ENCODE measurements at regions not wholly inside any gene's neighbourhood (a gene's known extent, or its start where the extent isn't known, plus 50 kb on each side); places are given as distances from the start of the nearest gene placed in this dataset.
A peak's percentile ranks its signal among the peaks of the same experiment; 100 is the strongest.

DNA sequence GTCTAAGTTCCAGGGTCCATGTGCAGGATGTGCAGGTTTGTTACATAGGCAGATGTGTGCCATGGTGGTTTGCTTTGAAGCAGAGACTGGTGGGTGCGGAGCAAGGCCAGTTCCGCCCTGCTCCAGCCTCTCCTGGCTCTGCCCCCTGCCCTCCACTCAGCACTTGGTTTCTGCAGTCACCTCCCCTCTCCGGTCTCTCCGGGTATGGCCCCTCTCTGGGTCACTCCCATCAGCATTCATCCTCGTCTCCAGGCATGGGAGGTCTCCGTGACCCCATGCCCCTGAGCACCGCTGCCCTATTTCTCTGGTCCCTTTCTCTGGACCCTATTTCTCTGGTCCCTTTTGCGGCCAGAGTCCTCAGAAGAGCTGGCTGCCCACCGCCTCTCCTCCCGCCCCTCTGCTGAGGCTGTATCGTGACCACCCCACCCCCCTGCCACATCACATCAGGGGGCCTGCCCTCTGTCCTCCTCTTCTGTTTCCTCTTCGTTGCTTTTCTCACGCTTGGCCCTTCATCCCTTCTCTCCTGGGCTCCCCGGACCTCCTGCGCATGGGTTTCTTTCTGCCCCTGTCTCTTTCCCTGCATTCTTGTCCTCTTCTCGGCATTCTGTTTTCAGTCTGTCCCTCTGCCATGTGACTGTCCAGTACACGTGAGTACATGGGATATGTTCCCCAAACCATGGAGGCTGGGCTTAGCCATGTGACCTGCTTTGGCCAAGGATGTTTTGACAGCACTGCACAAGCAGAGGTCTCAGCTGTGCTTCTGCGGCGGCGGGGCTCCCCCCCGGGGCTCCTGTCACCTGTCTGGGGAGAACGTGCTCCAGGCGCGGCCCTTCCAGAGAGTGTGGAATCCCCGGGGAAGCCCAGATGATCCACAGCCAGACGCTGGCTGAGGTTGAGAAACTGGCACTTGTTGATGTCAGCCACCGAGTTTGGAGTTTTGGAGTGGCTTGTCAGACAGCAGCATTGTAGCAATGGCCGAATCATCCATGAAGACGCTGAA lies 54.4 kb upstream of the C1orf174 start:
- DNase-seq (ENCODE audit: low spot score) = no peak
- intact Hi-C loops (cut with DNase I) = no loop called here

DNA sequence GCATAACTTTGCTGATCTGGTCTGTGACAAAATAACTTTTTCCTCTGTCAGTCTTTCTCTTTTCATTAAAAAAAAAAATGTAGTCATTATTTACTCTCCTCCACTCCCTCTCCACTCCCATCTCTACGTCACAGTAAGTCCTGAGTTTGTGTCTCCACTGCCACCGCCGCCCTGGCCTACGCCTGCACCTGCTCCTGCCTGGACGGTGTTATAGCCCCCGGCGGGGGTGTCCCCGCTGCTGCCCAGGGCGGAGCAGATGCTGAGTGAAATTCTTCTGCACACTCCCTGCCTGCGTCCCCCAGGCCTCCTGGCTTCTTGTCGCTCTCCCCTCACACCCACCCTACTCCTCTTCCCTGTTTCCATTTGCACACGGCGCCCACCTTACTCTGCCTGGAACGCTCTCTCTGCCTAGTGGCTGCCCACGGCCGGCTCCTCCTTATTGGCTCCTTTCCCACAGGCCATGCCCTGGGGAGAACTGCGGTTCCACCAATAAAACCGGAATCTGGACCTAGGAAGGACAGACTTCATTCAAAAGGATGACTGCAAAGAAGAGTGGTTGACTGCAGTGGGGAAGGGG lies 55.2 kb upstream of the C1orf174 start:
- intact Hi-C loops (cut with DNase I) = no loop called here
- DNase-seq (ENCODE audit: low spot score) = no peak

DNA sequence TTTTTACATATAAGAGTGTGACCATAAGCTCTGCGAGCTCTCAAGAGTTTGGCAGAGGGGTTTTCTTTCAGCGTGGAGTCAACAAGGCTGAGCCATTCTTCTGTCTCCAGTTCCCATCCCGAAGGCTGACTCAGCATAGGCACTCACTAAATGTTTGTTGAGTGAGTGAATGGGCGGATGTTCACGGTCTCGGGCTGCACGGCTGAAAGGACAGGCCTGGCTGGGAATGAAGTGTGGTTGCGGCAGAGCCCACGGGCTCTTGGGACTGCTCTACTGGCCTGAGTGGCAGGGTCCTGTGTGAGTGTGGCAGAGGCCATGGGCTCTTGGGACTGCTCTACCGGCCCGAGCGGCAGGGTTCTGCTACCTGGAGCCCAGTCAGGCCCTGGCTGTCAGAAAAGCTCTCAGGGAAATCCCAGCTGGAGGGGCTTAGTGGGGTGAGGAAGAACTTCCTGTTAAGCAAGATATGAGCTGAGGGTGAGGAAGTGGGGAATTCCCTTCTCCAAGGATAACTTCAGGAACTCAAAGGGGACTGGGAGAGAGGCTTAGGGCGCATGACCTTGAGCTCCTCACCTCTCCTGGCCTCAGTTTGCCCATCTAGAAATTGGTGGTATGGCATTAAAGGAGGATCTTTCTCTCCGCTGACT lies 56.6 kb upstream of the C1orf174 start:
- intact Hi-C loops (cut with DNase I) = no loop called here
- no peak for DNase-seq (ENCODE audit: low spot score)

DNA sequence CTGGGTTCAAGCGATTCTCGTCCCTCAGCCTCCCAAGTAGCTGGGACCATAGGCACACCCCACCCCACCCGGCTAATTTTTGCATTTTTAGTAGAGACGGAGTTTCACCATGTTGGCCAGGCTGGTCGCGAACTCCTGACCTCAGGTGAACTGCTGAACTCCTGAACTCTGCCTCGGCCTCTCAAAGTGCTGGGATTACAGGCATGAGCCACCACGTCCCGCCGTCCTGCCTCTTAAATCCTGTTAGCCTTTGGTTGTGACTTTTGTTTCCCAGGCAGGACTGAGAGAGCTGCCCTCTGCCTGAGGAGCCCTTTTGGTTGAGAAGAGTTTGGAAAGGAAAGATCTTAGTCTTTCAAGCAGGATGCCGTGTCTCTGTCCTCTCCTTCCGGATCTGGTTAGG lies 59.3 kb upstream of the C1orf174 start:
- DNase-seq (ENCODE audit: low spot score) = no peak
- intact Hi-C loops (cut with DNase I) = no loop called here

DNA sequence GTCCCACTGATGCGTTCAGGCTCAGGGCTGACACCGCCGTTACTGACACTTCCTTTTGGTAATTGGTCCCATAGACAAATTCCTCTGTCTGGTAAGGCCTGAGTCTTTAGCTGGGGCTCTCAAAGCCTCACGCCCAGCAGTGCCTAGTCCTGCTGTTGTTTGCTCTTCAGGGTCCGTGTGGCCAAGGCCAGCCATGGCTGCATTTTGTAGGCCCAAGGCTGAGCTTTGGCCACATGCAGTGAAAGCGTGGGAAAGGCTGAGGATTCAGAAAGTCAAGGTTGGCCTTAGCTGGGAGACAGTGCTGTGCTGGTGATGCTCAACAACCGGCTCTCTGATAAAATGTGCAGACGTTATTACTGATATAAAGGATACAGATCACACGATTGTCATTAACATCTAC lies 63.5 kb upstream of the C1orf174 start:
- intact Hi-C loops (cut with DNase I) = no loop called here
- no peak for DNase-seq (ENCODE audit: low spot score)

DNA sequence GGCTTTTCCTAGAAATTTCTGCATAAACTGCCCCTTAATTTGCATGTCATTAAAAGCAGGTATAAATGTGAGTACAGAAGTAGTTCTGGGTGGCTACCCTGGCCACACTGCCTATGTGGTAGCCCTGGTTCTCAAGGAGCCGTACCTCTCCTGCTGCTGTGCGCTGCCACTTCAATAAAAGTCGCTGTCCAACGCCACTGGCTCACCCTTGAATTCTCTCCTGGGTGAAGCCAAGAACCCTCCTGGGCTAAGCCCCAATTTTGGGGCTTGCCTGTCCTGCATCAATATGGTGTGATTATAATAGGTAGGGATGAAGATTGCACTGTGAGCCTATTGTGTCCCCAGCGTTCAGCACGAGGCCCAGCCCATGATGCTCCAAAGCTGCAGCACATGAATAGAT lies 65.6 kb upstream of the C1orf174 start:
- intact Hi-C loops (cut with DNase I) = no loop called here
- DNase-seq (ENCODE audit: low spot score) = no peak

DNA sequence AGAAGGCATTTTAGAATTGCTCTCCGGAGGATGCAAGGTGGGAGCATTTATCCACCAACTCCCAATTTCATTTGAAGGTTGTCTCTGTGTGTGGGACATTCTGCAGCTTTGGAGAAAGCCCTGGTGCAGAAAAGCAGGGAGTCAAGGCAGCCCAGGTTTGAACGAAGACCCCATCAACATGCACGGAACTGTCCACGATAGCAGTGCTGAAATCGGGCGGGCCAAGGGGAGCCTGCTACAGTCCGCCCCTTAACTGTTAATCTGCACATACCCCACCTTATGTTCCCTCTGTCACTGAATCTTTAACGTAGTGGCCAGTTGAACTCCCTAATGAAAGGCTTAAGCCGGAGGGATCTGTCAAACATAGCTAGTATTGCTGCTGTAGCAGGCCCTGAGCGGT lies 68.8 kb upstream of the C1orf174 start:
- DNase-seq (ENCODE audit: low spot score) = no peak
- intact Hi-C loops (cut with DNase I) = no loop called here

DNA sequence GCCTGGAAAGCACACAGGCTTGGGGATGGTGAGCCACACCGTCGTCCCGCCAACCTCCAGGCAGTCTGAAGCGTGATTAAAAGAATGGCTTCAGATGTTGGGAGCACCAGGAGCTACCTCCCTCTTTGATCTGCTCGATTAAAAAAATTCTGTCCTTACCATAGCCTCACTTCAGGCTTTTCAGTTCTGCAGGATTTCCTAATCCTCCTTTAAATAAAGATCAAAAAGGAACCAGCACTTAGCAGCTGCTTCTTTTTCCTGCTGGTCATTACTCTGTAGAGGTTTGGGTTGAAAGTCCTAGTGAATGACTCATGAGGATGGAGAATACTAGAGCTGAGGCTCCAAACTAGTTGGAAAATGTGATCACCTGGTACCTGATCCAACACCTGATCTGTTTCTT lies 71.9 kb upstream of the C1orf174 start:
- intact Hi-C loops (cut with DNase I) = no loop called here
- no peak for DNase-seq (ENCODE audit: low spot score)

DNA sequence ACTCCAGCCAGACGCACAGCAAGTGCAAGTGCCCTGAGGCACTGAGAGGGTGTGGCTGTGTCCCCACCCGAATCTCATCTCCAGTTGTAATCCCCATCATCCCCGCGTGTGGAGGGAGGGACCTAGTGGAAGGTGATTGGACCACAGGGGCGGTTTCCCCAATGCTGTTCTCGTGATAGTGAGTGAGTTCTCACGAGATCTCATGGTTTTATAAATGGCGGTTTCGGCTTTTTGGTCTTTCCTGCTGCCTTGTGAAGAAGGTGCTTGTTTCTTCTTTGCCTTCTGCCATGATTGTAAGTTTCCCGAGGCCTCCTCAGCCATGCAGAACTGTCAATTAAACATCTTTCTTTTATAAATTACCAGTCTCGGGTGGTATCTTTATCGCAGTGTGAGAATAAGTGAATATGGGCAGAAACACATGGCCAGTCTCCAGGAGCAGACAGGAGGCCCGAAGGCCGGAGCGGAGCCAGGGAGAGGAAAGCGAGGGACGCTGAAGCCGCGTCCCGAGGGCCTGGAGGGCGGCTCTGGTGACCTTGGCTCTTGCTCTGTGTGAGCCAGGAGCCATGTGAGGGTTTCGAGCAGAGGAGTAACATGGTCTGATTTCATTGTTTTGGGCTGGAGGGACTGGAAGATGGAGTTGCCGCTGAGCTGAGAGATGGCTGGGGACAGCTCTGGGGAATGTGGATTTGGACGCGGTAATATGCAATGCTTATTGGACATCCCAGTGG lies 76.0 kb upstream of the C1orf174 start:
- no peak for DNase-seq (ENCODE audit: low spot score)
- intact Hi-C loops (cut with DNase I) = no loop called here

DNA sequence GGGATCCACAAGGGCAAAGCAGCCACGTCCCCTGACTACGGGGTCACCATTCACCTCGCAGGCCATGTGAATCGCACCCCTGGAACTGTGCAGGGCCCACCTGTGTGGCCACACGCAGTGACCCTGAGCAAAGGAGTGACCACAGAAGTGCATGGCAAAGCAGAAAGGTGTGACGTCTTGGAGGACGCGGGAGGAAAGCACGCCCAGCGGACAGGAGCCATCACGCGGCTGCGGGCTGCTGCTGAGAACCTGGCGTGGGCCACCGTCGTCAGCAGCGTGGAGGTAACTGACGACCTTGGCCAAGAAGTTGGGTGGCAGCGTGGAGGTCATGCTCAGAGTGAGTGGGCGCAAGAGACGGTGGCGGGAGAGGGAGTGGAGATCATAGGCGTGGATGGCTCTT lies 76.7 kb upstream of the C1orf174 start:
- no peak for DNase-seq (ENCODE audit: low spot score)
- intact Hi-C loops (cut with DNase I) = no loop called here

DNA sequence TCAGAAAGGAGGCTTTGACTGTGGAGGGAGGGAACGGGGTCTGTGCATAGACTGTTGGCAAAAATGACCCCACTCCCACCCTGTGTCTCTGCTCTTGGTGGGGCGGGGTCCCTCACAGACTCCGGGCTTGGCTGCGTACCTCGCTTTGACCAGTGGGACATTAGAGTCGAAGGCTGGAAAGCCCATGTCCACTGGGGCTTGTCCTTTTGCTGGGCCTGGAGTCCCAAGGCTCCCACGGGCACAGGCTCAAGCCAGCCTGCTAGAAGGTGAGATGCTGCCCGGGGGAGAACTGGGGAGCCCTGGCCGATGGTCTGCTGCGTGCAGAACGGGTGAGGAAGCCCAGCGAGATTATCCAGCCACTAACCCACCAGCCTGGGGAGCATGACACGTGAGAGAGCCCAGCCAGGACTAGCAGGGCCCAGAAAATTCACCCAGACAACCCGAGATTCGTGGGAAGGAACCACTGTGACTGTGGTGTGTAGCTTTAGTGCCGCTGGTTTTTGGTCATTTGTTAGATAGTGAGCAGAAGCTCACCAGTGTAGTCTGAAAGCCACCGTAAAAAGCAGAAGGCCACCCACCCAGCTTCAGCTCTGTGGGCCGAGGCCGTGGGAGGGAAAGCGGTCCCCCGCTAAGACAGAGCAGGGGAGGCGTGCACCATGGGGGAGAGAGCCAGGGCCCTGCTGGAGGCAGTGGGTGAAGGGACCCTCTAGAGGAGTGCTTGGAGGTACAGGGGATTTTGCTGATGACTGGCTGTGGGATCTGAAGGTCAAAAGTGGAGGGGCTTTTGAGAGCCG lies 78.3 kb upstream of the C1orf174 start:
- no peak for DNase-seq (ENCODE audit: low spot score)
- intact Hi-C loops (cut with DNase I) = no loop called here

DNA sequence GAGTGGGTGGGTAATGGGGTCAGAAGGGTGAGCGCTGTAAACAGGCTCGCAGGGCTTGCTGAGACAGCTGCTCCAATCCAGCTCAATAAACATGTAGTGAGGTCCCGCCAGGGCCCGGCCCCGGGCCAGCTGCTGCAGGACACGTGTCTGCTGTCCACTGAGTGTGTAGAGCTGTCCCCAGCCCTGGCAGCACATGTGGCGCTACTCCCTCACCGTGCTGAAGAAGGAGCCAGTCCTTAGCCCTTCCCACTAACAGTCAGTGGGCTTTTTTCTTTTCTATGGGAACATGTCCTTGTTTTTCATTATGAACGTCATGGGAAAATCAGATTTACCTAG lies 78.9 kb upstream of the C1orf174 start:
- intact Hi-C loops (cut with DNase I) = no loop called here
- no peak for DNase-seq (ENCODE audit: low spot score)

DNA sequence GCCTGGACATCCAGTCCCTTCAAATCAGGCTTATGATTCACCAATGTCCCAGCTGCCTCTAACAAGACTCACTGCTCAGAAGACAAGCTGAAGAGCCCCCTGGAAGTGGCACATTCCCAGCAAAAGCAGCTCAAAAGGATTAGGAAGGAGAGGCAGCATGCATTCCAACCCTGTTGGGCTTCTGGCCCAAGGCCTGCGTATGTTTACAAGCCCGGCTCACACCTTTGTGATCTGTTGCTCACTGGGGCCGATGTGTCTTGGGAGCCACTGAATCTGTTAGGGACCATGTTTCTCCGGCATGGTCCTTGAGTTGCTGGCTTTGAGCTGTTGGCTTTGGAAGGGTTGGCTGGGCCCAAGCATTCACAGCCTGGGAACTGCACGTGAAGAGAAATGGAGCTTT lies 81.2 kb upstream of the C1orf174 start:
- DNase-seq (ENCODE audit: low spot score) = no peak
- intact Hi-C loops (cut with DNase I) = no loop called here

DNA sequence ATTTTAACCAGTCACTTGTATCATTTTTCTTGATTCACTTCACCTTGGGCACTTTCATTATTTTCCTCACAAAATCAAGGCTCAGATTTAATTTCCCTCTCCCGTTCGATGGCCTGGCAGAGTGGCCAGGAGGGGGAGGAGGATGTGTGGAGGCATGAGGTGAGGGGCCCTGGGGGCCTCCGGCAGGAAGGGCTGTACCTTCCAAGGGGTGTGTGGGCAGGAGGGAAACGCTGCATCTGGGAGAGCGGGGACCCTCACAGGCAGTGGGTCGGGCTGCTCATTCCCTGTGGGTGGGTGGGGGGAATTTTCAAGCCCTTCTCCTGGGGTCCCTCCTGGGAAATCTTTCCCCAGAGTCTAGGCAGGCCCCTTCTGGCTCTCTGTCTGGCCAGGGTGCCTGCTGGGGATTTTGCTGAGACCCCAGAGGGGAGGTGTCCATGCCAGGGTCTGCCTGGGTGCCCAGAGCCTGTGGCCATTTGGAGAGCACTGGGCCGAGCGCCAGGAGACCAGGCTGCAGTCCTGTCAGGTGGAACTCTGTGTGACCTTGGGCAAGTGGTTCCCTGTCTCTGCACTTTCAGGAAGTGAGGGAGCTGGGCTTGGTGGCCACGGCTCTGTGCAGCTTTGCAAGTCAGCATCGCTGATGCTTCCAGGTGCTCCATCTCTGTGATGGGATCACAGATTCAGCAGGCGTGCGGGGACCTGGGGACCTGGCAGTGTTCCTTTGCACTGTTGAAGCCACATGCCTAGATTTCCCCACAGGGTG lies 81.9 kb upstream of the C1orf174 start:
- DNase-seq (ENCODE audit: low spot score) = no peak
- intact Hi-C loops (cut with DNase I) = no loop called here

DNA sequence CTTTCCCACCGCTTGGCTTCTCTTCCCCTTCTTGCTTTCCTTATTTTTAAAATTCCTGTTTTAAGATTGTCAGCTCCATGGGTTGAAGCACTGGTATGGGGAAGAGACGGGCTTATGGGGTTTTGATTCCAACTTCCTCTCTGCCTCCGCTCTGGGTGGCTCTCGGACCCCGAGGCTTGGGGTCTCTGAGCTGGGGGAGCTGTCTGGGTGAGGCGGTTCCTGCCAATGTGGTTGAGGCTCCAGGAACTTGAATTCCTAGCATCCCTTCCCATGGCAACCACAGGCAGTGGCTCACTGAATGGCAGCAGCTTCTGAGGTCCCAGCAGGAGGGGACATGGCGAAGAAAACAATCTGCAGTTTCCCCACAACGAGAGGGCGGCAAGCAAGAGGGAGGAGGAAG lies 83.1 kb upstream of the C1orf174 start:
- DNase-seq (ENCODE audit: low spot score) = no peak
- intact Hi-C loops (cut with DNase I) = no loop called here

DNA sequence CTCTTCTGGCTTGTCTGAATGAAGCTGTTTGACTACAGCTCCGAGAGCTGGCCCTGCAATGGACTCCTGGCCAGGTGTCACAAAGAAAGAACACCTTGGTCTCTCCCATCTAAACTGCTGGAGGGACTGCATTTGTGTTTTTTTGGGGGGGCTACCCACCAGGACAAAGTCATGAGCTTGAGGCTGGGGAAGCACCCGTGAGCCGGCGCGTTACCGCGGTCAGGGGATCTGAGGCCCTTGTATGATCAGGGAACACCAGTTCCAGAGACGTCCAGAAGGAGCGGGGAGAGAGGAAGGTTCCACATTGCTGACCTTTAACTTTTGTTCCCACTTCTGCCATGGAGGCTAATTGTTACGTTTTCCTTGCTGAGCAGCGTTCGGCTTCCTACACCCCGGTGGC lies 84.5 kb upstream of the C1orf174 start:
- intact Hi-C loops (cut with DNase I) = no loop called here
- DNase-seq (ENCODE audit: low spot score) = no peak

DNA sequence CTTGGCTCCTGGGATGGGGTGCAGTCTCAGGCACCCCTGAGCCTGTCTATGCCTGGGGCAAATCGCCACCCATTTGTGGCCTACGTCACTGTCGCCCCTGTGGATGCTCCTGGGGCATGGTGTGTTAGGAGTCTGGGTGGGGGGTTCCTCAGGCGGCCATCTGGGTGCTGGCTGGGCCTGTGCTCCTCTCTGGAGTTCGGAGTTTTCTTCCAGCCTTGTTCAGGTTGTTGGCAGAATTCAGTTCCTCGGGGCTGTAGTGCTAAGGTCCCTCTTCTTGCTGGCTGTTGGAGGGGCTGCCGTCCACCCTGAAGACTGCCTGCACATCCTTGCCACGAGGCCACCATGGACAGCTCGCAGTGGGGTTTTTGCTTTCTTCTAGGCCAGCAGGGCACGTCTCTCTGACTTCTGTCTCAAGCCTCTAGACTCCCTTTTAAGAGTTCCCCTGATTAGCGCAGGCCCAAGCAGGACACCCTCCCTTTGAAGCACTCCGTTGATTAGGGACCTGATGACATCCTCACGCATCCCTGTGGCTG lies 86.7 kb upstream of the C1orf174 start:
- DNase-seq (ENCODE audit: low spot score) = no peak
- intact Hi-C loops (cut with DNase I) = no loop called here

DNA sequence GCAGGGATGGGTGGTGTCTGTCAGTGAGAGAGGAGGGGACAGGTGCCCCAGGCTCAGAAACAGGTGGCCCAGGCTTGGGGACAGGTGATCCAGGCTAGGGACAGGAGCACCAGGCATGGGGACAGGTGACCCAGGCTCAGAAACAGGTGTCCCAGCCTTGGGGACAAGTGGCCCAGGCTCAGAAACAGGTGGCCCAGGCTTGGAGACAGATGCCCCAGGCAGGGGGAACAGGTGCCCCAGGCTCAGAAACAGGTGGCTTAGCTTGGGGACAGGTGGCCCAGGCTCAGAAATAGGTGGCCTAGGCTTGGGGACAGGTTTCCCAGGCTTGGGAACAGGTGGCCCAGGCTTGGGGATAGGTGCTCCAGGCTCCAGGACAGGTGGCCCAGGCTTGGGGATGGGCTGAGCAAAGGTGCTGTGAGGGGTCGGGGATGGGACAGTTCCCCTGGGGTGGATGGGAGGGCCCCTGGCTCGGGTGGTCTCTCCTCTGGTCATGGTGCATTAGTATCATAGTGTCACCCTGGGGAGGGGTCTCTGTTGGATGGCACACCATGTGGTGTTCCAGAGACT lies 87.7 kb upstream of the C1orf174 start:
- intact Hi-C loops (cut with DNase I) = no loop called here
- peak; percentile 55 for DNase-seq (ENCODE audit: low spot score)

Measured in cardiac septum (tissue), 1 donor.